ENCODE measurements at regions not wholly inside any gene's neighbourhood (a gene's known extent, or its start where the extent isn't known, plus 50 kb on each side); places are given as distances from the start of the nearest gene placed in this dataset.
"Not testable (repeated sequence)": the region's sequence is repeated elsewhere in the genome, so short reads cannot be mapped to it uniquely, and the experiment has no call there.

GRCh38 chr7:69189406-69189805, 408.9 kb upstream of the AUTS2 start:
- DNase-seq: no peak

GRCh38 chr7:69190025-69190424, 408.2 kb upstream of the AUTS2 start:
- DNase-seq: no peak

GRCh38 chr7:69190763-69191162, 407.5 kb upstream of the AUTS2 start:
- DNase-seq: no peak

GRCh38 chr7:69192134-69192533, 406.1 kb upstream of the AUTS2 start:
- no peak for DNase-seq

GRCh38 chr7:69193061-69193460, 405.2 kb upstream of the AUTS2 start:
- no peak for DNase-seq

- DNase-seq: no peak
These were observed 401.7 kb upstream of the AUTS2 start for GRCh38 chr7:69196593-69196992.

- no peak for DNase-seq
These were observed 400.0 kb upstream of the AUTS2 start for GRCh38 chr7:69198250-69198649.

- DNase-seq: no peak
These were observed 399.2 kb upstream of the AUTS2 start for GRCh38 chr7:69199041-69199440.

GRCh38 chr7:69199661-69200060, 398.6 kb upstream of the AUTS2 start:
- no peak for DNase-seq

GRCh38 chr7:69203871-69204270, 394.4 kb upstream of the AUTS2 start:
- no peak for DNase-seq

- DNase-seq: no peak
These were observed 393.3 kb upstream of the AUTS2 start for GRCh38 chr7:69204943-69205342.

- DNase-seq: no peak
These were observed 392.7 kb upstream of the AUTS2 start for GRCh38 chr7:69205581-69205980.

- no peak for DNase-seq
These were observed 390.0 kb upstream of the AUTS2 start for GRCh38 chr7:69208276-69208675.

GRCh38 chr7:69208848-69209247, 389.4 kb upstream of the AUTS2 start:
- DNase-seq: no peak

GRCh38 chr7:69211336-69211735, 386.9 kb upstream of the AUTS2 start:
- DNase-seq: no peak

- no peak for DNase-seq
These were observed 386.5 kb upstream of the AUTS2 start for GRCh38 chr7:69211739-69212138.

GRCh38 chr7:69213878-69214277, 384.4 kb upstream of the AUTS2 start:
- DNase-seq: no peak

- not testable (repeated sequence) for DNase-seq
These were observed 382.8 kb upstream of the AUTS2 start for GRCh38 chr7:69215516-69215915.

- DNase-seq: no peak
These were observed 380.5 kb upstream of the AUTS2 start for GRCh38 chr7:69217516-69218350.

- DNase-seq: no peak
These were observed 379.7 kb upstream of the AUTS2 start for GRCh38 chr7:69218576-69218975.

GRCh38 chr7:69219381-69219780, 378.9 kb upstream of the AUTS2 start:
- no peak for DNase-seq

GRCh38 chr7:69225259-69225943, 372.9 kb upstream of the AUTS2 start:
- DNase-seq: no peak

GRCh38 chr7:69228212-69228811, 370.0 kb upstream of the AUTS2 start:
- no peak for DNase-seq

Data from NCI-H187 treated with DMSO at 0.1 percent for 48 hours (cell line).